ENCODE measurements at regions not wholly inside any gene's neighbourhood (a gene's known extent, or its start where the extent isn't known, plus 50 kb on each side); places are given as distances from the start of the nearest gene placed in this dataset.

- no peaks in the 10 kb centered on the region for H3K36me3 Mint-ChIP-seq (ENCODE audit: insufficient read depth, unreplicated experiment)
- DNase-seq = no peak
- no TSS peak for BruUV-seq (replicated peaks)
- H3K27me3 Mint-ChIP-seq (ENCODE audit: insufficient read depth, unreplicated experiment) = no peaks in the 10 kb centered on the region
- TF ChIP-seq, protein P1, sequence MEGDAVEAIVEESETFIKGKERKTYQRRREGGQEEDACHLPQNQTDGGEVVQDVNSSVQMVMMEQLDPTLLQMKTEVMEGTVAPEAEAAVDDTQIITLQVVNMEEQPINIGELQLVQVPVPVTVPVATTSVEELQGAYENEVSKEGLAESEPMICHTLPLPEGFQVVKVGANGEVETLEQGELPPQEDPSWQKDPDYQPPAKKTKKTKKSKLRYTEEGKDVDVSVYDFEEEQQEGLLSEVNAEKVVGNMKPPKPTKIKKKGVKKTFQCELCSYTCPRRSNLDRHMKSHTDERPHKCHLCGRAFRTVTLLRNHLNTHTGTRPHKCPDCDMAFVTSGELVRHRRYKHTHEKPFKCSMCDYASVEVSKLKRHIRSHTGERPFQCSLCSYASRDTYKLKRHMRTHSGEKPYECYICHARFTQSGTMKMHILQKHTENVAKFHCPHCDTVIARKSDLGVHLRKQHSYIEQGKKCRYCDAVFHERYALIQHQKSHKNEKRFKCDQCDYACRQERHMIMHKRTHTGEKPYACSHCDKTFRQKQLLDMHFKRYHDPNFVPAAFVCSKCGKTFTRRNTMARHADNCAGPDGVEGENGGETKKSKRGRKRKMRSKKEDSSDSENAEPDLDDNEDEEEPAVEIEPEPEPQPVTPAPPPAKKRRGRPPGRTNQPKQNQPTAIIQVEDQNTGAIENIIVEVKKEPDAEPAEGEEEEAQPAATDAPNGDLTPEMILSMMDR (IDR thresholded peaks at IDR 0.05; ENCODE audit: insufficient read depth in 1 of 2, low read depth in 1 of 2, low read length in 1 of 2, severe bottlenecking in 1 of 2, unreplicated experiment in 1 of 2) = no peak
- H3K4me1 Mint-ChIP-seq (ENCODE audit: low read depth, unreplicated experiment) = no peaks in the 10 kb centered on the region
- intact Hi-C loops (cut with micrococcal nuclease; ENCODE audit: unreplicated experiment) = no loop called here
- ChIA-PET POLR2A (no interaction called here), CTCF (no interaction called here)
- no peak overlapping the region for H3K27ac Mint-ChIP-seq (ENCODE audit: unreplicated experiment)
- Histone ChIP-seq H3K4me1 (no peaks in the 10 kb centered on the region), H3K4me3 (ENCODE audit: low read depth, low read length) (no peak overlapping the region), H3K9me3 (no peaks in the 10 kb centered on the region), H3K27me3 (replicated peaks; ENCODE audit: control insufficient read depth, insufficient read depth, low read length) (no peaks in the 10 kb centered on the region), H3K36me3 (ENCODE audit: control insufficient read depth, insufficient read depth, low read length) (no peaks in the 10 kb centered on the region)
- no peaks in the 10 kb centered on the region for H3K9me3 Mint-ChIP-seq (ENCODE audit: unreplicated experiment)
- H3K4me3 Mint-ChIP-seq (ENCODE audit: unreplicated experiment) = no peak overlapping the region
These were observed 534.7 kb upstream of the IL12A start for GRCh38 chr3:159453945-159454344.

GRCh38 chr3:159455741-159456181, 532.9 kb upstream of the IL12A start:
- intact Hi-C loops (cut with micrococcal nuclease; ENCODE audit: unreplicated experiment) = no loop called here
- H3K27ac Mint-ChIP-seq (ENCODE audit: unreplicated experiment) = no peak overlapping the region

GRCh38 chr3:159458010-159458409, 530.6 kb upstream of the IL12A start:
- Mint-ChIP-seq H3K4me1 (ENCODE audit: low read depth, unreplicated experiment) (no peaks in the 10 kb centered on the region), H3K27ac (ENCODE audit: unreplicated experiment) (no peak overlapping the region), H3K4me3 (ENCODE audit: unreplicated experiment) (no peak overlapping the region), H3K36me3 (ENCODE audit: insufficient read depth, unreplicated experiment) (no peaks in the 10 kb centered on the region), H3K9me3 (ENCODE audit: unreplicated experiment) (no peaks in the 10 kb centered on the region), H3K27me3 (ENCODE audit: insufficient read depth, unreplicated experiment) (peaks cover 6% of the 10 kb centered on the region)
- intact Hi-C loops (cut with micrococcal nuclease; ENCODE audit: unreplicated experiment) = no loop called here
- no peak overlapping the region for H3K4me3 ChIP-seq (ENCODE audit: low read depth, low read length)
- TF ChIP-seq, protein P1 (IDR thresholded peaks at IDR 0.05; ENCODE audit: insufficient read depth in 1 of 2, low read depth in 1 of 2, low read length in 1 of 2, severe bottlenecking in 1 of 2, unreplicated experiment in 1 of 2) = no peak
- no peaks in the 10 kb centered on the region for H3K27me3 ChIP-seq (replicated peaks; ENCODE audit: control insufficient read depth, insufficient read depth, low read length)
- H3K9me3 ChIP-seq = no peaks in the 10 kb centered on the region
- no peaks in the 10 kb centered on the region for H3K36me3 ChIP-seq (ENCODE audit: control insufficient read depth, insufficient read depth, low read length)
- CTCF ChIA-PET = interaction anchor here (0.6 kb wide), 1 partner anchor 1970 kb away, joined by 7 read pairs; no protein-coding TSS in a partner anchor
- peak; percentile 4 to 31 for DNase-seq
- no peaks in the 10 kb centered on the region for H3K4me1 ChIP-seq
- no TSS peak for BruUV-seq (replicated peaks)
- POLR2A ChIA-PET = no interaction called here

More at GRCh38 chr3:159455741-159456181, 532.9 kb upstream of the IL12A start:
- H3K36me3 Mint-ChIP-seq (ENCODE audit: insufficient read depth, unreplicated experiment) = no peaks in the 10 kb centered on the region
- no peaks in the 10 kb centered on the region for H3K36me3 ChIP-seq (ENCODE audit: control insufficient read depth, insufficient read depth, low read length)
- H3K4me1 ChIP-seq = no peaks in the 10 kb centered on the region
- no peak overlapping the region for H3K4me3 Mint-ChIP-seq (ENCODE audit: unreplicated experiment)
- no peaks in the 10 kb centered on the region for H3K9me3 Mint-ChIP-seq (ENCODE audit: unreplicated experiment)
- DNase-seq = no peak
- no peak overlapping the region for H3K4me3 ChIP-seq (ENCODE audit: low read depth, low read length)
- TF ChIP-seq, protein P1 (IDR thresholded peaks at IDR 0.05; ENCODE audit: insufficient read depth in 1 of 2, low read depth in 1 of 2, low read length in 1 of 2, severe bottlenecking in 1 of 2, unreplicated experiment in 1 of 2) = no peak
- POLR2A ChIA-PET = no interaction called here
- CTCF ChIA-PET = no interaction called here
- H3K9me3 ChIP-seq = no peaks in the 10 kb centered on the region
- H3K27me3 ChIP-seq (replicated peaks; ENCODE audit: control insufficient read depth, insufficient read depth, low read length) = no peaks in the 10 kb centered on the region
- H3K27me3 Mint-ChIP-seq (ENCODE audit: insufficient read depth, unreplicated experiment) = no peaks in the 10 kb centered on the region
- H3K4me1 Mint-ChIP-seq (ENCODE audit: low read depth, unreplicated experiment) = no peaks in the 10 kb centered on the region
- no TSS peak for BruUV-seq (replicated peaks)
